Mesothelial cell of epicardium (in vitro differentiated cells): ENCODE measurements at regions not wholly inside any gene's neighbourhood (a gene's known extent, or its start where the extent isn't known, plus 50 kb on each side); places are given as distances from the start of the nearest gene placed in this dataset.

Experiments used
- DNase-seq, 2 experiments: peaks; one replicate each; pipeline ENCODE4 v3.0.0; 2021; ENCODE audit warnings: low spot score in 2 of 2; ENCODE audit not compliant: unreplicated experiment in 2 of 2
- H3K27ac Mint-ChIP-seq: 2 replicates; pipeline ENCODE4 v1.8.0; 2021; ENCODE audit warnings: mixed read lengths
- H3K27me3 Mint-ChIP-seq: 2 replicates; pipeline ENCODE4 v1.8.0; 2021; ENCODE audit warnings: low read depth, mixed read lengths
- H3K36me3 Mint-ChIP-seq: 2 replicates; pipeline ENCODE4 v1.8.0; 2021; ENCODE audit warnings: mixed read lengths
- H3K4me1 Mint-ChIP-seq: 2 replicates; pipeline ENCODE4 v1.8.0; 2021; ENCODE audit warnings: mixed read lengths
- H3K4me3 Mint-ChIP-seq: 2 replicates; pipeline ENCODE4 v1.8.0; 2021; ENCODE audit warnings: mild to moderate bottlenecking, moderate library complexity, mixed read lengths
- H3K9me3 Mint-ChIP-seq: 2 replicates; pipeline ENCODE4 v1.8.0; 2021; ENCODE audit warnings: mixed read lengths
- CTCF ChIP-seq: fragments of 200-600 bp; sonication (generic); IDR thresholded peaks from one replicate; pipeline ENCODE4 v1.5.0; 2021; ENCODE audit warnings: antibody characterized with exemption; ENCODE audit not compliant: unreplicated experiment

GRCh38 chr11:45362636-45363035, 76.5 kb upstream of the SYT13 start:
- no peaks in the 10 kb centered on the region for H3K9me3 Mint-ChIP-seq
- H3K36me3 Mint-ChIP-seq, result no peaks in the 10 kb centered on the region
- peaks cover 45% of the 10 kb centered on the region for H3K27me3 Mint-ChIP-seq
- H3K4me3 Mint-ChIP-seq, result no peak overlapping the region
- H3K4me1 Mint-ChIP-seq, result peaks cover 10% of the 10 kb centered on the region
- DNase-seq, result no peak
- TF ChIP-seq CTCF, result no peak
- H3K27ac Mint-ChIP-seq, result no peak overlapping the region

DNA sequence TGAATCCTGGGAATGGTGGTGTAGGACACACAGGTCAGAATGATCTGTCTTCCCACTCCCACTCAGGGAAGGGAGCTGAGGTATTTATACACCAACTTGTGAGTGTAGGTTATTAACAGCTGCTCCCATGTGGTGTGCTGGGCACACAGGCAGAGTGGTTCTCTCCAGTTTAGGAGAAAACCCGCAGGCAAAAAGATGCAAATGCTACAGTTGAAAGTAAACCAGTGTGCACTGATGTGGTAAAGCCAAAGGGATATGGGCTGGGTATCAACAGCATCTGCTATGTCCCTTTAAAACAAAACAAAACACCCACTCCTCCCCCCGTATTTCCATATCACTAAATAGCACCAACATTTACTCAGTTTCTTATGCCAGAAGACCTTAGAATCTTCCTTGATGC, 75.4 kb upstream of the SYT13 start:
- no peak overlapping the region for H3K27ac Mint-ChIP-seq
- no peak overlapping the region for H3K4me3 Mint-ChIP-seq
- DNase-seq, result no peak
- peaks cover 48% of the 10 kb centered on the region for H3K27me3 Mint-ChIP-seq
- peaks cover 3% of the 10 kb centered on the region for H3K4me1 Mint-ChIP-seq
- no peaks in the 10 kb centered on the region for H3K36me3 Mint-ChIP-seq
- H3K9me3 Mint-ChIP-seq, result no peaks in the 10 kb centered on the region
- TF ChIP-seq CTCF, result no peak

DNA sequence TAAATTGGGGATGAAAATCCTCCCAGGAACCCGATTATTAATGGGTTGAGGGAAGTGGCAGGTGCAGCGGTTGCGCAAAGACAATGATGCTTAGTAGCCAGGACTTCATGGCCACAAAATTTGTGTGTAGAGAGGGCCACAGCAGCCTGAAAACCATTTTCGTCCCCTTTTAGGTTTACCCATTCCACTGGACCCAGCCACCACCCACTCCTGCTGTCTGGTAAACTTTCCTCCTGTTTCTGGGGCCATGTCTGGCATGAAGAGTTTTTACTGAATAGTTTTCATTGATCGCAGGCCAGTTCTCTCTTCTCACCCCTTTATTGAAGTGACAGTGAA, 69.5 kb upstream of the SYT13 start:
- no peaks in the 10 kb centered on the region for H3K36me3 Mint-ChIP-seq
- peaks cover 12% of the 10 kb centered on the region for H3K4me1 Mint-ChIP-seq
- H3K9me3 Mint-ChIP-seq, result peaks cover 3% of the 10 kb centered on the region
- TF ChIP-seq CTCF, result no peak
- peak overlapping the region; percentile 41 for H3K27ac Mint-ChIP-seq
- H3K4me3 Mint-ChIP-seq, result peak overlapping the region; percentile 72
- peaks cover 26% of the 10 kb centered on the region for H3K27me3 Mint-ChIP-seq
- no peak for DNase-seq

DNA sequence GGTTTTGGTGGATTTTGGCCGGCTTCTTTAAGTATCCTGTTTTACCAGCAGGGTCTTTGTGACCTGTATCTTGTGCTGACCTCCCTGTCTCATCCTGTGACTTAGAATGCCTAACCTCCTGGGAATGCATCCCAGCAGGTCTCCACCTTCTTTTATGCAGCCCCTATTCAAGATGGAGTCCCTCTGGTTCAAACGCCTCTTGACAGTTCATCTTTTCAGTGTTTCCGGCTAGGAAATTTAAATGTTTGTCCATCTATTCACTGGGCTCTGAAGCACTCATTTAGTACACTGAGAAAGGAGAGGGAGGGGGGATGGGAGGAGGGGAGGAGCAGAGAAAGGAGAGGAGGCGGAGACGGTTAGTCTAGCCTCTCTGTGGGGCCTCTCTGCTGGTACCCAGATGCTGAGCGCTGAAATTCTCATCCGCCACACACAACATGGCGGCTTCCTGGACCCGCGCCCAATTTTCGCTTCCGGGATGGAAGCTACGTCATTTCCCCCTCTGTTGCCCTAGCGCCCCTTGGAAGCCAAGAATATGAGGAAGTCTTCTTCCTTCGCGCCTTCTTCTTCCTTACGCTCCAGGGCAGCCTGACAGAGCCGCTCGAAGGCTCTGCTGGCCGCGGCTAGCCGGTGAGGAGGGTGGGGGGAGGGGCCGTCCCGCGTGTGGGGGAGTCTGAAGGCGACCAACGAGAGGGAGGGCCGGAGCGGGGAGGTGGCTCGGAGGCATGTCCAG, 69.0 kb upstream of the SYT13 start:
- Mint-ChIP-seq H3K27me3 (peaks cover 21% of the 10 kb centered on the region), H3K4me1 (peaks cover 16% of the 10 kb centered on the region), H3K9me3 (peaks cover 3% of the 10 kb centered on the region), H3K4me3 (peak overlapping the region; percentile 72), H3K27ac (peak overlapping the region; percentile 41), H3K36me3 (no peaks in the 10 kb centered on the region)
- DNase-seq, result peak; percentile 74 to 91
- TF ChIP-seq CTCF, result no peak

- no peaks in the 10 kb centered on the region for H3K9me3 Mint-ChIP-seq
- H3K27ac Mint-ChIP-seq, result no peak overlapping the region
- peaks cover 3% of the 10 kb centered on the region for H3K27me3 Mint-ChIP-seq
- no peak for TF ChIP-seq CTCF
- no peak for DNase-seq
- no peaks in the 10 kb centered on the region for H3K36me3 Mint-ChIP-seq
- H3K4me3 Mint-ChIP-seq, result no peak overlapping the region
- H3K4me1 Mint-ChIP-seq, result peaks cover 28% of the 10 kb centered on the region
These were observed 62.6 kb upstream of the SYT13 start for GRCh38 chr11:45348729-45349128.
